Nephron progenitor cell (in vitro differentiated cells): ENCODE measurements at regions not wholly inside any gene's neighbourhood (a gene's known extent, or its start where the extent isn't known, plus 50 kb on each side); places are given as distances from the start of the nearest gene placed in this dataset.

Source experiments
- DNase-seq: peaks from one replicate; pipeline ENCODE4 v3.0.0; 2021
- H3K27ac Mint-ChIP-seq: 2 replicates; pipeline ENCODE4 v1.8.0; 2021; ENCODE audit warnings: mild to moderate bottlenecking, moderate library complexity, mixed read lengths
- H3K27me3 Mint-ChIP-seq: 2 replicates; pipeline ENCODE4 v1.8.0; 2021; ENCODE audit warnings: mild to moderate bottlenecking, low read depth, mixed read lengths; ENCODE audit not compliant: poor library complexity
- H3K36me3 Mint-ChIP-seq: 2 replicates; pipeline ENCODE4 v1.8.0; 2021; ENCODE audit warnings: low read depth, mixed read lengths
- H3K4me1 Mint-ChIP-seq: 2 replicates; pipeline ENCODE4 v1.8.0; 2021; ENCODE audit warnings: mixed read lengths
- H3K4me3 Mint-ChIP-seq: 2 replicates; pipeline ENCODE4 v1.8.0; 2021; ENCODE audit warnings: mild to moderate bottlenecking, moderate library complexity, mixed read lengths
- H3K9me3 Mint-ChIP-seq: 2 replicates; pipeline ENCODE4 v1.8.0; 2021; ENCODE audit warnings: mild to moderate bottlenecking, moderate library complexity, mixed read lengths
- TF ChIP-seq, protein P1 (sequence below): fragments of 200-600 bp; sonication (generic); IDR thresholded peaks from 2 replicates; pipeline ENCODE4 v1.5.0; 2021; ENCODE audit warnings: antibody characterized with exemption

DNA sequence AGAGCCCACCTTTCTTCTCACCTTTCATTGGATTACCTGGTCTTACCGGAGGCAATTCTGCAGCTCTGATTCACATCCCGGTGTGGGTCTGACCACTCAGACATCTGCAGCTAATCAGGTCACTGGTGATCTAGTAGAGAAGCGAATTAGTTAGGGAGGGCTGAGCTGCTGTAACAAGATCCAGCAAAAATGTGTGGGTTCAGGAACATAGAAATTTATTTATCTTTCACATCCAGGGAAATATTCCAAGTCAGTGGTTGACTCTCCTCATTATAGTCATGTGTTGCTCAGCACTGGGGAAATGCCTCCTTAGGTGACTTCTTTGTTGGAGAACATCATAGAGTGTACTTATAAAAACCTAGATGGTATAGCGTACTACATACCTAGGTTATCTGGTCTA lies 218.7 kb upstream of the PELI2 start:
- Mint-ChIP-seq H3K4me3 (no peak overlapping the region), H3K36me3 (no peaks in the 10 kb centered on the region), H3K9me3 (no peaks in the 10 kb centered on the region), H3K4me1 (peaks cover 12% of the 10 kb centered on the region), H3K27ac (no peak overlapping the region), H3K27me3 (no peaks in the 10 kb centered on the region)
- TF ChIP-seq, protein P1, sequence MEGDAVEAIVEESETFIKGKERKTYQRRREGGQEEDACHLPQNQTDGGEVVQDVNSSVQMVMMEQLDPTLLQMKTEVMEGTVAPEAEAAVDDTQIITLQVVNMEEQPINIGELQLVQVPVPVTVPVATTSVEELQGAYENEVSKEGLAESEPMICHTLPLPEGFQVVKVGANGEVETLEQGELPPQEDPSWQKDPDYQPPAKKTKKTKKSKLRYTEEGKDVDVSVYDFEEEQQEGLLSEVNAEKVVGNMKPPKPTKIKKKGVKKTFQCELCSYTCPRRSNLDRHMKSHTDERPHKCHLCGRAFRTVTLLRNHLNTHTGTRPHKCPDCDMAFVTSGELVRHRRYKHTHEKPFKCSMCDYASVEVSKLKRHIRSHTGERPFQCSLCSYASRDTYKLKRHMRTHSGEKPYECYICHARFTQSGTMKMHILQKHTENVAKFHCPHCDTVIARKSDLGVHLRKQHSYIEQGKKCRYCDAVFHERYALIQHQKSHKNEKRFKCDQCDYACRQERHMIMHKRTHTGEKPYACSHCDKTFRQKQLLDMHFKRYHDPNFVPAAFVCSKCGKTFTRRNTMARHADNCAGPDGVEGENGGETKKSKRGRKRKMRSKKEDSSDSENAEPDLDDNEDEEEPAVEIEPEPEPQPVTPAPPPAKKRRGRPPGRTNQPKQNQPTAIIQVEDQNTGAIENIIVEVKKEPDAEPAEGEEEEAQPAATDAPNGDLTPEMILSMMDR: no peak
- DNase-seq: no peak

DNA sequence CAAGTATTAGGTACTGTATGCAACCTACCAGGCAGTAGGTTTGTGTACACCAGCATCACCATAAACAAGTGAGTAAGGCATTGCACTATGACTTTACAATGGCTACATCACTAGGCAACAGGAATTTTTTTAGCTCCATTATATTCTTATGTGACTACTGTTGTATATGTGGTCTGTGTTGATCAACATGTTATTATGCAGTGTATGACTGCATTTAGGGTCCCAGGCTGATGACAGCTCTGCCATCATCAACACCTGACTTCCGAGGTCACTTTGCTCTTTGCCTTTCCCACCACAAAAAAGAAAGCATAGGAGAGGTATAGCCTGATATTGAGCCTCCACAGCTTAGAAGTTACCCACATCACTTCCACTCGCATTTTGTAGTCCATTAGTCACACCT lies 217.5 kb upstream of the PELI2 start:
- Mint-ChIP-seq H3K4me1 (peaks cover 12% of the 10 kb centered on the region), H3K4me3 (no peak overlapping the region), H3K27ac (no peak overlapping the region), H3K36me3 (no peaks in the 10 kb centered on the region), H3K9me3 (peaks cover 3% of the 10 kb centered on the region), H3K27me3 (no peaks in the 10 kb centered on the region)
- TF ChIP-seq, protein P1: no peak
- no peak for DNase-seq

DNA sequence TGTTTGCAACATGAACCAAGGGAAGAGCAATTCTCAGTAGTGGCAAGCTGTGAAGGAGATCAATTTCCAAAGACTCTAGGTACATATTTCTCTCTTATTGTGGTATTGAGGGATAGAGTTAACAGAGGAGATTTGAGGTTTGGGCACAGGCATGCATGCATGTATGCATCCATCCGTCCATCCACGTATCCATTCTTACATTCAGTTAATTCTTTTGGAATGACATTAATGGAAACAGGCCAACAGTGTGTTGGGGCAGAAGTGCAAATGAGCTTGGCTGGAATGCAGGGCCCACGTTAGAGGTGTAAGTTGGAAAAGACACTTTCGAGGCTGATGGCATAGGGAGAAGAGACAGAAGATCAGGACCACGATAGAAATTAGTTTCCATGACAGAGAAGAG lies 216.9 kb upstream of the PELI2 start:
- peaks cover 3% of the 10 kb centered on the region for H3K9me3 Mint-ChIP-seq
- no peaks in the 10 kb centered on the region for H3K27me3 Mint-ChIP-seq
- H3K27ac Mint-ChIP-seq: no peak overlapping the region
- H3K4me1 Mint-ChIP-seq: peaks cover 10% of the 10 kb centered on the region
- no peaks in the 10 kb centered on the region for H3K36me3 Mint-ChIP-seq
- no peak overlapping the region for H3K4me3 Mint-ChIP-seq
- no peak for DNase-seq
- TF ChIP-seq, protein P1: no peak

DNA sequence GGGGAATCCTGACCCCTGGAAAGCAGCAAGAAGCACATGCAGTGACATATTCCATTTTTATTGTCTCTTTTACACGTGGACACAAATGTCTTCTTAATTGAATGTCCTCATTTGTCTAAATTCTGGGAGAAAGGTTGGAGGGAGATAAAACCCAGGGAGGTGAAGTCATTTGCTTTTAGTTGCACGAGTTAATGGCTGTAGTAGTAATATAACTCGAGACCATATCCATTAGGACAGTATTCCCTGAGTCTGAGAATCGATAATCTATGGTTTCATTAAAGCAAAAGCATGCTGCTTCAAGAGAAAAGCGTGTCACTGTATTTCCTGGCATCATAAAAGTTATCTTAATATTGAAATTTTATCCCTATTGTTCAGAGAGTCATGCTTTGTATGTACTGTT lies 216.0 kb upstream of the PELI2 start:
- DNase-seq: no peak
- Mint-ChIP-seq H3K4me3 (no peak overlapping the region), H3K36me3 (no peaks in the 10 kb centered on the region), H3K9me3 (peaks cover 8% of the 10 kb centered on the region), H3K27me3 (no peaks in the 10 kb centered on the region), H3K27ac (no peak overlapping the region), H3K4me1 (peaks cover under 1% of the 10 kb centered on the region)
- TF ChIP-seq, protein P1: no peak

DNA sequence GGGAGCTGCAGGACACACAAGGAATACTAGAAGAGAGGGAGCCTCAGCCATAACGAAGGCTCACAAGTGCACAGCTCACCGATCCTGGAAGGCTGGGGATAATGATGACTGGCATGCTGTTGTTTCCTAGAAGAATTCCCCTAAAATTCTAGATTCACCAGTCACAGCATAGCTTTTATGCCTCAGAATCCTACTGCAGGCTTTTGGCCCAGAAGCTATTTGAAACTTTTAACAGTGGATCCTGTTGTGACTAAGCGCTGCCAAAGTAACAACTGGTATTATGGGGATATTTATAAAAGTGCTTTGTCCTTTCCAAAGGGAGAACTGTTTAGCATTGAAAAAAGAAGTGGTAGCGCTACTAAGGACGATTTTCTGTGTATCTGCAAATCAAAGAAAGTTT lies 214.1 kb upstream of the PELI2 start:
- Mint-ChIP-seq H3K27ac (no peak overlapping the region), H3K36me3 (no peaks in the 10 kb centered on the region), H3K9me3 (peaks cover 8% of the 10 kb centered on the region), H3K4me1 (no peaks in the 10 kb centered on the region), H3K27me3 (no peaks in the 10 kb centered on the region), H3K4me3 (no peak overlapping the region)
- no peak for DNase-seq
- TF ChIP-seq, protein P1: no peak

DNA sequence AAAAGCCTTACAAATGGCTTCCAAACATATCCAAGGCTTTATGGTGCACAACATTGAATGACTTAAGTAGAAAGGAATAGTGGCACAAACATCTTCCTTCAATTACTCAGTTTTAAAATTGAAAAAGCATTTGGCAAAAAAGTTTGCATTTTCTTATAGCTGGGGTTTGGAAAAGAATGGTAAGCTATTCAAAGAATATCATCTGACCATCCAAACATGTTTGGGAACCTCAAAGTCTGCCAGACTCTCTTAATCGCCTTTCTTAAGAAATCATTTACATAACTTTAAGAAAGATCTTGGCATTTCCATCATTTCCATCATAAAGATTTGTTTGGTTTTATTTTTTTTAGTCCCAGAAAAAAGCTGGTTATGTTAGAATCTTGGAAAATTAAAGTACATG lies 210.1 kb upstream of the PELI2 start:
- H3K36me3 Mint-ChIP-seq: no peaks in the 10 kb centered on the region
- H3K27ac Mint-ChIP-seq: no peak overlapping the region
- peaks cover 8% of the 10 kb centered on the region for H3K9me3 Mint-ChIP-seq
- no peak for DNase-seq
- TF ChIP-seq, protein P1: no peak
- no peak overlapping the region for H3K4me3 Mint-ChIP-seq
- H3K4me1 Mint-ChIP-seq: peaks cover 16% of the 10 kb centered on the region
- no peaks in the 10 kb centered on the region for H3K27me3 Mint-ChIP-seq
